Body of pancreas (tissue), 4 donors: ENCODE measurements at regions not wholly inside any gene's neighbourhood (a gene's known extent, or its start where the extent isn't known, plus 50 kb on each side); places are given as distances from the start of the nearest gene placed in this dataset.

Experiments used
- CTCF ChIP-seq, 7 experiments: fragments of 450-650 bp in 4 of 7; fragments of 200-600 bp in 3 of 7; sonication (generic) in 3 of 7; IDR thresholded peaks; one replicate each; pipeline ENCODE4 v1.5.1; 2016 to 2019; ENCODE audit warnings: antibody characterized with exemption in 7 of 7
- POLR2A ChIP-seq, 3 donors: fragments of 450-650 bp; IDR thresholded peaks; one replicate each; pipeline ENCODE4 v1.6.1; 2016; ENCODE audit warnings: antibody characterized with exemption in 3 of 3, mild to moderate bottlenecking in 2 of 3

GRCh38 chr6:164128101-164128500 lies 713.6 kb downstream of the QKI start:
- TF ChIP-seq CTCF (IDR thresholded peaks at IDR 0.05) (no peak), POLR2A (IDR thresholded peaks at IDR 0.05) (no peak)
